ENCODE measurements at regions not wholly inside any gene's neighbourhood (a gene's known extent, or its start where the extent isn't known, plus 50 kb on each side); places are given as distances from the start of the nearest gene placed in this dataset.

GRCh38 chr7:86257894-86258293 lies 385.8 kb upstream of the GRM3 start:
- no peak overlapping the region for H3K27ac ChIP-seq
- DNase-seq (ENCODE audit: low spot score in 2 of 2), result no peak
- no peaks in the 10 kb centered on the region for H3K9me3 ChIP-seq
- no peaks in the 10 kb centered on the region for H3K36me3 ChIP-seq
- no peak for TF ChIP-seq CTCF (IDR thresholded peaks at IDR 0.05)
- no peak for TF ChIP-seq POLR2AphosphoS5 (IDR thresholded peaks at IDR 0.05)
- TF ChIP-seq POLR2A (IDR thresholded peaks at IDR 0.05), result no peak
- no peaks in the 10 kb centered on the region for H3K4me1 ChIP-seq
- intact Hi-C loops (cut with DNase I; ENCODE audit: low total_unique reads), result no loop called here
- no peaks in the 10 kb centered on the region for H3K27me3 ChIP-seq
- H3K4me3 ChIP-seq, result no peak overlapping the region

GRCh38 chr7:86252406-86252805 lies 391.3 kb upstream of the GRM3 start:
- peaks cover 0 to 6% of the 10 kb centered on the region in 2 donors for H3K9me3 ChIP-seq
- no peak overlapping the region for H3K4me3 ChIP-seq
- no peaks in the 10 kb centered on the region for H3K27me3 ChIP-seq
- H3K36me3 ChIP-seq, result no peaks in the 10 kb centered on the region
- TF ChIP-seq POLR2A (IDR thresholded peaks at IDR 0.05) (no peak), CTCF (IDR thresholded peaks at IDR 0.05) (no peak), POLR2AphosphoS5 (IDR thresholded peaks at IDR 0.05) (no peak)
- no peak overlapping the region for H3K27ac ChIP-seq
- intact Hi-C loops (cut with DNase I; ENCODE audit: low total_unique reads), result no loop called here
- DNase-seq (ENCODE audit: low spot score in 2 of 2), result no peak
- H3K4me1 ChIP-seq, result no peaks in the 10 kb centered on the region

GRCh38 chr7:86248977-86249376 lies 394.7 kb upstream of the GRM3 start:
- no peaks in the 10 kb centered on the region for H3K4me1 ChIP-seq
- H3K36me3 ChIP-seq, result peaks cover 4% of the 10 kb centered on the region
- no peak overlapping the region for H3K4me3 ChIP-seq
- TF ChIP-seq POLR2AphosphoS5 (IDR thresholded peaks at IDR 0.05) (no peak), POLR2A (IDR thresholded peaks at IDR 0.05) (no peak), CTCF (IDR thresholded peaks at IDR 0.05) (no peak)
- peaks cover 0 to 6% of the 10 kb centered on the region in 2 donors for H3K9me3 ChIP-seq
- no peak overlapping the region for H3K27ac ChIP-seq
- no peak for DNase-seq (ENCODE audit: low spot score in 2 of 2)
- H3K27me3 ChIP-seq, result no peaks in the 10 kb centered on the region
- intact Hi-C loops (cut with DNase I; ENCODE audit: low total_unique reads), result no loop called here

- Histone ChIP-seq H3K9me3 (no peaks in the 10 kb centered on the region), H3K27ac (no peak overlapping the region), H3K27me3 (no peaks in the 10 kb centered on the region), H3K4me1 (no peaks in the 10 kb centered on the region), H3K36me3 (peaks cover 4% of the 10 kb centered on the region), H3K4me3 (no peak overlapping the region)
- intact Hi-C loops (cut with DNase I; ENCODE audit: low total_unique reads), result no loop called here
- TF ChIP-seq POLR2A (IDR thresholded peaks at IDR 0.05), result no peak
- no peak for TF ChIP-seq CTCF (IDR thresholded peaks at IDR 0.05)
- TF ChIP-seq POLR2AphosphoS5 (IDR thresholded peaks at IDR 0.05), result no peak
- no peak for DNase-seq (ENCODE audit: low spot score in 2 of 2)
These were observed 400.5 kb upstream of the GRM3 start for GRCh38 chr7:86243171-86243570.

GRCh38 chr7:86226191-86226590 lies 417.5 kb upstream of the GRM3 start:
- DNase-seq (ENCODE audit: low spot score in 2 of 2), result no peak
- no peak overlapping the region for H3K4me3 ChIP-seq
- intact Hi-C loops (cut with DNase I; ENCODE audit: low total_unique reads), result loop anchor here (10.0 kb wide), 1 partner anchor 1419 kb away; no protein-coding TSS in a partner anchor

More at GRCh38 chr7:86226191-86226590, 417.5 kb upstream of the GRM3 start:
- Histone ChIP-seq H3K27me3 (no peaks in the 10 kb centered on the region), H3K36me3 (no peaks in the 10 kb centered on the region), H3K4me1 (no peaks in the 10 kb centered on the region), H3K9me3 (peaks cover 0 to 4% of the 10 kb centered on the region in 2 donors), H3K27ac (no peak overlapping the region)
- TF ChIP-seq POLR2AphosphoS5 (IDR thresholded peaks at IDR 0.05) (no peak), POLR2A (IDR thresholded peaks at IDR 0.05) (no peak), CTCF (IDR thresholded peaks at IDR 0.05) (no peak)

Measured in breast epithelium (tissue), 4 donors.